TTC549 (cell line): ENCODE measurements at regions not wholly inside any gene's neighbourhood (a gene's known extent, or its start where the extent isn't known, plus 50 kb on each side); places are given as distances from the start of the nearest gene placed in this dataset.
"Not testable (repeated sequence)": the region's sequence is repeated elsewhere in the genome, so short reads cannot be mapped to it uniquely, and the experiment has no call there.

Experiments used
- FAIRE-seq: peaks from 2 replicates; lab custom pipeline; 2012; peaks lifted over from hg19 to GRCh38; lab: Jason Lieb, UNC

DNA sequence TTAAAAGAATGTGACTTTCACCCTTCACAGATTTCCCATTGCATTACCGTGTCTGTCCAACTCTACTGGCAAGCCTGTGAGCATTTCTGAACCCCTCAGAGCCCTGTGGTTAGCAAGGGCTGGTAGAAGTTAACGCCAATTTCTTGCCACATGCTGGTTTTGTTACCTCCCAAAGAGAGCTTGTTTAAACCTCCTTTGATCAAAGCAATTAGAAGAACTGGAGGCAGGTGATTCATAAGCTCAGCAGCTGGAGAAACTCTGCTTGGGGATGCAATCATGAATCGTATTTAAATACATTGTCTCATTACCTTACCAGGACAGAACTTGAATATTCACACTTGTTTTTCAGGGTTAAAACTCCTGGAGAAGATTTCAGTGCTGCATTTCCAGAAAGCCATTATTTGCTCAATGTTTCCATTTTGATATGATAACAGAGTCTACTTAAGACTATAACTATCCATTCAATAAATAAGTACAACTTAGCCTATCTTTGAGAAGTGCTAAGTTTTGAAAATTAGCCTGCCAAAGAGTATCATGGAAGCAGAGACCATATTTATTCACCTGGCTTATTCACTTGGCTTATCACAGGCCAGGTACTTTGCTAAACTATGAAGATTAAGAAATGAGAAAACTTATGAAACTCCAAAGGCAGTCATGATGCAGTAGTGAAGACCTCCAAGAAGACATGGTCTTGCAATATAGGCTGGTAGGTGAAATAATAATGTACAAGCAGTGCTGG lies 292.8 kb downstream of the INSIG2 start:
- no peak for FAIRE-seq

GRCh38 chr2:118375907-118376485 lies 287.7 kb downstream of the INSIG2 start:
- no peak for FAIRE-seq

DNA sequence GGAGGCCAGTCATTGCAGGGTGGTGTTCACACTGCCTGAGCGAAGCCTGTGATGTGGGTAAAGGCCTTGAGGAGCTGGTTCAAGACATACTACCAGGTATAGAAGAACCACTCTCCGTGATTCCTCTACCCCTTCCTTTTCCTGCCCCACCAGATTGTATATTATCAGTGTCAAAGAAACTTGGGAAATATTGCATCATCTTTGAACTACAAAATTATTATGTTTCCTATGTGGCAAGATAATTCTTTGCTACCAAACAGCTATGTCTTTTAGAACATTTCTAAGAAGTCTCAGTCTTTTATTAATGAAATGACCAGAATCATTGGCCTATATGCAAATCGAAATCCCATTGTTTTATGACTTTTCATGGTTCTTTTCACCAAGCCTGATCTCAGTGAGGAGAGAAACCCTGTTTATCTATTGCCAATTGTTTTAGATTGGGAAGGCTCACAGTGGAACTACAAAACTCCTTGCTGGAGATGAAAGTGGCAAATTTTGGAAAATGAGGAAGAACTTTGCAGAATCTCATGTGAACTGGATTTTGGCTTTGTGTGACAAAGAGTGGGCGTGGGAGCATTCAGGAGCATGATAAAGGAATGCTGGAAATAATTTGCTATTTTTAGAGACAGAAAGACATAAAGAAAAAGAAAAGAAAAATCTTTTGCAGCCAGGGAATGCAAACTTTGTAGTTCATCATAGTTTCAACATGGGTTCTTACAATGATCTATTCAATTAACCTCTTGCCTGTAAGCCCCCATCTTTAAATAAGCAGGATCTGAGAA lies 286.9 kb downstream of the INSIG2 start:
- FAIRE-seq: no peak

DNA sequence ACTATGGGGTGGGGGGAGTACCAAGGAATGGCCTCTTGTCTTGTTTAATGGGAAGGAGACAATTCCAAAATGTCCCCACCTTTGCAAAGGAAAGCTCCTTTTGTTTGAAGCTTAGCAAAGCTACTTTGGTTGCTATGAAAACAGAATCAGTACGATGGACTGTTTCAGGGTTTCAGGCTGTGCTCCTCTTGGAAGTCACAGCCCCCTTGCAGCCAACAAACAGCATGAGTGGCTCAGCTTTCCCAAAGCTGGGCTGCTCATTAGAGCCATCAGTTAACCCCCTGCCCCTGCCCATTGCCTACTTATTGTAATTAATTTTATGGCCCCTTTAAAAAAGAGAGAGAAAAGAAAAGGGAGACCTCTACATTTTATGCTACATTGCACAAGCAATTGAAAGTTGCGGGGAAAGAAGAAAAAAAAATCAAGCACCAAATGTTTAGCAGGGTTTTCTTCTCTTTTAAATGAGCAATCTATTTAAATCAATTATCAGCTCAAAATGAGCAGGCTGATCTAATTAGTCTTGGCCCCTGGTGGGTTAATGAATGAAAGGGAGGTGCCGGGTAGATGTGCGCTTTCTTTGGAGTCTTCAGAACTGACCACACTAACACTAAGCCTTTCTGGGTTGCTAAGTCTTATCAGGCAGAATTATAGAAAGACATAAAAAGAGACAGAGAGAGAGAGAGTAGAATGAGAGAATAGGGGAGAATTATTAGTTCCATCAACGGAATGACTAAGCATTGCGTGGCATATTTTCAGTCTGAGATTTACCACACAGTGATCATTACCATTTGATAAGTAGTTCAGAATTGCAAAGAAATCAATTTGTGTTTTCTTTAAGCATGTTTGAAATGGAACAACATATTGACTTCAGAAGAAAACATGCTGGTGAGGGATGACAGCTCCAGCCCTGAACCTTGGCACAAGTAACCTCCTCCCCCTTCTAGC lies 284.9 kb downstream of the INSIG2 start:
- no peak for FAIRE-seq

GRCh38 chr2:118371515-118371914 lies 283.2 kb downstream of the INSIG2 start:
- no peak for FAIRE-seq

- FAIRE-seq: not testable (repeated sequence)
These were observed 281.2 kb downstream of the INSIG2 start for GRCh38 chr2:118369521-118369920.

- FAIRE-seq: no peak
These were observed 275.3 kb downstream of the INSIG2 start for GRCh38 chr2:118363604-118364003.

GRCh38 chr2:118356051-118356450 lies 267.8 kb downstream of the INSIG2 start:
- no peak for FAIRE-seq

DNA sequence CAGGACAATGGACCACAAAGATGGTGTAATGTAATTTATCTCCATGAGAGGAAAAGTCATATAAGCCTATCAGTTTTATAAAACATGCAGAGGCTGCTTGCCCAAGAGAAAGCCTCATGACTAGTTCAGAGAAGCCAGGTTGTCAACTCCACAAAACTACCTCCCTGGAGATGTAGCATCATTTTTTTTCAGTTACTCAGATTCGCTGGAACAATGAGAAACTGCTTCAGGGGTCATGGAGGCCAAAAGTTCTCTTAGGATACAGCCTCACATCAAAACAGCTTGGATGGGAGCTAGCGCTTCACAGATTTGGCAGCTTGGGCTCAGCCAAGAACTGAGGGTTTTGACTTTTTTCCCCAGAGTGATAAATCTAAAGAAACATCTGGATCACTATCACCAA lies 263.5 kb downstream of the INSIG2 start:
- no peak for FAIRE-seq

GRCh38 chr2:118350621-118351020 lies 262.4 kb downstream of the INSIG2 start:
- no peak for FAIRE-seq

GRCh38 chr2:118349365-118349764 lies 261.1 kb downstream of the INSIG2 start:
- no peak for FAIRE-seq

GRCh38 chr2:118348380-118349034 lies 260.2 kb downstream of the INSIG2 start:
- FAIRE-seq: no peak

DNA sequence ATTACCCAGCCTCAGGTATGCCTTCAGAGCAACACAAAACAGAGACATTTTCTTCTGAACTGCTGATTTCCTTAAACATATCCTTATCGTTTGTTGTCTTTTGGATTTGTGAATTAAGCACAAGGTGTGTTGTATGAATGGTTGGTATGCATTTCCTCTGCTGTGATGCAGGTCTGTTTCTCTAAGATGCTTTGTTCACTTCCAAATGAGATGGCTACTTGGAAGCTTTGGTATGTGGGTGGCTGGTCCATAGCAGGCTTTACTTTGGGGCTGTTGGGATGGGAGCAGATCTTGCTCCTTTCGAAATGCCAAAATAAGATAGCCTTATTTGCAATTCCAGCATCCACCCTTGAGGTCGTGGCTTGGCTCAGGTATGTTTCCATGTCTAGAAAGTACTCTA lies 257.2 kb downstream of the INSIG2 start:
- no peak for FAIRE-seq

GRCh38 chr2:118340103-118340502 lies 251.8 kb downstream of the INSIG2 start:
- FAIRE-seq: no peak

DNA sequence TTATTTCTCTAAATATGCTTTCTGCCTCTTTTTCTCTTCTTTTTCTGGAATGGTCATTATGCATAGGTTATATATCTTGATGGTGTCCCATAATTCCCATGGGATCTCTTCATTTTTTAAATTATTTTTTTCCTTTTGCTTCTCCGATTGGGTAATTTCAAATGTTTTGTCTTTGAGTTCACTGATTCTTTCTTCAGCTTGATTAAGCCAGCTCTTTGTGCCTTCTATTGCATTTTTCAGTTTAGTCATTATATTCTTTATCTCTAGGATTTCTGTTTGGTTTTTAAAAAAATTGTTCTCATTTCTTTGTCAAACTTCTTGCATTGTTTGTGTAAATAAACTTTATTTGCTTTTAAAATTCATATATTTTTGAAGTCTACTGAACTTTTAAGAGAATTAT lies 251.1 kb downstream of the INSIG2 start:
- no peak for FAIRE-seq

- no peak for FAIRE-seq
These were observed 245.4 kb downstream of the INSIG2 start for GRCh38 chr2:118333664-118334063.

DNA sequence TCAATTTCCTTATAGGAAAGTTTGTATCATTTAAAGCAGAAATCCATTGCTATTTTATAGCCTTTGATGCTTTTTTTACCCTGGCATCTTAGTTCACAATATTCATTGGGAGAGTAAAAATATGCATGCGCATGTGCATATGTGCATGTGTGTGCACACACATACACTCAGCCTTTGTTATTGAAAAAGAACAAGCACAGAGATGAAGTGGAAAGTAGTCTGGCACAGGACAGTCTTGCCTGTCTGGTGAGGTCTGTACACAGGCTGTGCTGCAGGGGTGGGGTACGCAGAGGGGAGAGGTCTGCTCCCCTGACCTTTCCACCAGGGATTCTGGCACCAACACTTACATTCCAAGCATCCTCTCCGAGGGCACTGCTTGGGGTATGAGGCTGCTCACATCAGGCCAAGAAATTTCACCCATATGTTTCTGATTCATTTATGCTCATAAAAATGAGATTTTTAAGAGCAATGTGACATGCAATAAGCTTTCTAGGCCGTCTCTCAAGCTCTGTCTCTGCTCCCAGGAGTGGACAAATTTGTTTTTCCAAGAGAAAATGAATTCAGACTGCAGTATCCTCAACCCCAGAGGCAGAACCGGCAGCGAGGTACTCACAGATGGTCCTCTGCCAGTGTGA lies 237.2 kb downstream of the INSIG2 start:
- no peak for FAIRE-seq

- no peak for FAIRE-seq
These were observed 234.1 kb downstream of the INSIG2 start for GRCh38 chr2:118322406-118322805.

- no peak for FAIRE-seq
These were observed 233.3 kb downstream of the INSIG2 start for GRCh38 chr2:118321432-118322105.

GRCh38 chr2:118320658-118321057 lies 232.4 kb downstream of the INSIG2 start:
- no peak for FAIRE-seq

GRCh38 chr2:118320196-118320595 lies 231.9 kb downstream of the INSIG2 start:
- no peak for FAIRE-seq
